ENCODE measurements at regions not wholly inside any gene's neighbourhood (a gene's known extent, or its start where the extent isn't known, plus 50 kb on each side); places are given as distances from the start of the nearest gene placed in this dataset.

- Histone ChIP-seq H3K36me3 (ENCODE audit: insufficient read depth, low read length) (no peaks in the 10 kb centered on the region), H3K4me1 (ENCODE audit: insufficient read depth, low read length) (no peaks in the 10 kb centered on the region)
Measured at GRCh38 chr11:81165164-81165563, 1568.5 kb downstream of the FAM181B start.

GRCh38 chr11:81159900-81160299, 1573.8 kb downstream of the FAM181B start:
- Histone ChIP-seq H3K9me3 (ENCODE audit: control insufficient read depth, insufficient read depth, low read length) (no peaks in the 10 kb centered on the region), H3K4me1 (ENCODE audit: insufficient read depth, low read length) (no peaks in the 10 kb centered on the region), H3K36me3 (ENCODE audit: insufficient read depth, low read length) (no peaks in the 10 kb centered on the region), H3K9ac (ENCODE audit: low read depth, low read length) (no peak overlapping the region)

More at GRCh38 chr11:81165164-81165563, 1568.5 kb downstream of the FAM181B start:
- no peaks in the 10 kb centered on the region for H3K9me3 ChIP-seq (ENCODE audit: control insufficient read depth, insufficient read depth, low read length)
- H3K9ac ChIP-seq (ENCODE audit: low read depth, low read length), result no peak overlapping the region

DNA sequence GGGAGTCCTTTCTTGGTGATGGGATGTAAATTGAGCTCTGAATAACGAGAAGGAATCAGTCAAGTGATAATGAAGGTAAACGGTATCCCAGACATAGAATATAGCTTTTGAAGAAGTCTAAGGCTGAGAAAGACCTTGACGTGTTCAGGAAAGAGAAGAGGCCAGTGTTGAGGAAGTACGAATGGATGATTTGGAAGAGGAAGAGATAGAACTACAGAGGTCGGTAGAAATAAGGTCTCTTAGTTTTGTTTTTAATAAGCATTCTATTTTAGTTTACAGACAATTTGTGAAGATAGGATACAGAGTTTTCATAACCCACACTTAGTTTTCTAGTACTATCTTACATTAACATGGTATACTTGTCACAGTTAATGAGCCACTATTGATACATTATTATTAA, 1598.1 kb downstream of the FAM181B start:
- H3K9me3 ChIP-seq (ENCODE audit: control insufficient read depth, insufficient read depth, low read length), result no peaks in the 10 kb centered on the region
- H3K9ac ChIP-seq (ENCODE audit: low read depth, low read length), result no peak overlapping the region
- no peaks in the 10 kb centered on the region for H3K36me3 ChIP-seq (ENCODE audit: insufficient read depth, low read length)
- H3K4me1 ChIP-seq (ENCODE audit: insufficient read depth, low read length), result no peaks in the 10 kb centered on the region

DNA sequence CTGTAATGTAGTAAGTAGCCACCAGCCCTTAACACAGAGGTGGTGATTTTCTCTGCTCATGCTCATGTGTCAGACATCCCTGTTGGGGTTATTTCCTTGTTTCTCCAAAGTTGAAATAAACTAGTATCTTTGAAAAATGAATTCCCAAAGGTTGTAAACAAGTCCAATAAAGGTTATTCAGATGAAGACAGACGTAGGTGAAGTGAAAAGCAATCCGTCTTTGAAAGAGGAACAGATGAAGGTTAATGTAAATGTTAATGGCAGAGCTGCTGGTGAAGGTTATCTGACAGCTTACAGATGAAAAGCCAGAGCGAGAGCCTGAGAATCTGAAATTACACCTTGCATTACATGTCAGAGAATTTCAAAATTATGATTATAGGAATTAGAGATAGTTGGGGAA, 1604.0 kb downstream of the FAM181B start:
- H3K4me1 ChIP-seq (ENCODE audit: insufficient read depth, low read length), result no peaks in the 10 kb centered on the region
- H3K36me3 ChIP-seq (ENCODE audit: insufficient read depth, low read length), result no peaks in the 10 kb centered on the region
- H3K9ac ChIP-seq (ENCODE audit: low read depth, low read length), result no peak overlapping the region
- H3K9me3 ChIP-seq (ENCODE audit: control insufficient read depth, insufficient read depth, low read length), result no peaks in the 10 kb centered on the region

DNA sequence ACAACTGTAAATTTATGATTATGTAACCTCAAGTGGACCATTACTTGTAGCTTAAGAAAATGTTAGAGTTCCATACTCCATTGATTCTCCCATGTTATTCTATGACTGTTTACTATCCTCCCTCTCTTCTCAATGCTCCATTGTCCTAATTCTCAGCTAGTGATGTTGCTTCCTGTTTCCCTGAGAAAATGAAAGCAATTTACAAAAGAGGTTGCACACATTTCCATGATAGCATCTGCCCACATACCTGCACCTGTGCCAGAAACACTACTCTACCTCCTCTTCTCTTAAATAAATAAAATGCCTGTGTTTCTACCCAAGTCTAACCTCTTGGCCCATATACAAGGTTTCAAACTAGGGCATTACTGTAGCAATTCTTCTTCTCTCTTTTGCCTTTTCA, 1620.9 kb downstream of the FAM181B start:
- Histone ChIP-seq H3K9ac (ENCODE audit: low read depth, low read length) (no peak overlapping the region), H3K36me3 (ENCODE audit: insufficient read depth, low read length) (no peaks in the 10 kb centered on the region), H3K4me1 (ENCODE audit: insufficient read depth, low read length) (no peaks in the 10 kb centered on the region), H3K9me3 (ENCODE audit: control insufficient read depth, insufficient read depth, low read length) (no peaks in the 10 kb centered on the region)

GRCh38 chr11:81104051-81104450, 1629.6 kb downstream of the FAM181B start:
- Histone ChIP-seq H3K4me1 (ENCODE audit: insufficient read depth, low read length) (peaks cover 7% of the 10 kb centered on the region; the same call in 1 of the 2 replicates), H3K9ac (ENCODE audit: low read depth, low read length) (no peak overlapping the region), H3K36me3 (ENCODE audit: insufficient read depth, low read length) (no peaks in the 10 kb centered on the region), H3K9me3 (ENCODE audit: control insufficient read depth, insufficient read depth, low read length) (no peaks in the 10 kb centered on the region)

GRCh38 chr11:81098471-81098870, 1635.2 kb downstream of the FAM181B start:
- no peaks in the 10 kb centered on the region for H3K4me1 ChIP-seq (ENCODE audit: insufficient read depth, low read length)
- no peak overlapping the region for H3K9ac ChIP-seq (ENCODE audit: low read depth, low read length)
- no peaks in the 10 kb centered on the region for H3K36me3 ChIP-seq (ENCODE audit: insufficient read depth, low read length)
- no peaks in the 10 kb centered on the region for H3K9me3 ChIP-seq (ENCODE audit: control insufficient read depth, insufficient read depth, low read length)

- no peak overlapping the region for H3K9ac ChIP-seq (ENCODE audit: low read depth, low read length)
Measured at GRCh38 chr11:81092522-81092921, 1641.1 kb downstream of the FAM181B start.

DNA sequence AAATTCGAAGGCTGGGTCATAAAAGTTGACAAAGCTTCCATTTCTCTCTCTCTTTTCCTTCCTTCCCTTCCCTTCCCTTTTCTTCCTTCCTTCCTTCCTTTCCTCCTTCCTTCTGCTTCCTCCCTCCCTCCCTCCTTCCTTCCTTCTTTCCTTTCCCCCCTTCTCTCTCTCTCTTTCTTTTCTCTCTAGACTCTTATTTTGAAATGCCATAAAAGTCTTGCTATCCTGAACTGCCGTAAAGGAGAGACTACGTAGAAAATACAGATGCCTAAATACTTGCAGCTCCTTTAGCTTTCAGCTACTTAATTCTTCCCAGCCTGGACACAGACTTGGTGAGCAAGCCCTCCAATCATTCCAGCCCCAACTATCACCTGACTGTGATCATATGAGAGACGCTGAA, 1644.4 kb downstream of the FAM181B start:
- H3K4me1 ChIP-seq (ENCODE audit: insufficient read depth, low read length), result no peaks in the 10 kb centered on the region
- H3K9me3 ChIP-seq (ENCODE audit: control insufficient read depth, insufficient read depth, low read length), result no peaks in the 10 kb centered on the region
- no peaks in the 10 kb centered on the region for H3K36me3 ChIP-seq (ENCODE audit: insufficient read depth, low read length)
- H3K9ac ChIP-seq (ENCODE audit: low read depth, low read length), result no peak overlapping the region

More at GRCh38 chr11:81092522-81092921, 1641.1 kb downstream of the FAM181B start:
- H3K4me1 ChIP-seq (ENCODE audit: insufficient read depth, low read length), result no peaks in the 10 kb centered on the region
- H3K36me3 ChIP-seq (ENCODE audit: insufficient read depth, low read length), result no peaks in the 10 kb centered on the region
- no peaks in the 10 kb centered on the region for H3K9me3 ChIP-seq (ENCODE audit: control insufficient read depth, insufficient read depth, low read length)

- no peak overlapping the region for H3K9ac ChIP-seq (ENCODE audit: low read depth, low read length)
- no peaks in the 10 kb centered on the region for H3K9me3 ChIP-seq (ENCODE audit: control insufficient read depth, insufficient read depth, low read length)
- H3K36me3 ChIP-seq (ENCODE audit: insufficient read depth, low read length), result no peaks in the 10 kb centered on the region
- H3K4me1 ChIP-seq (ENCODE audit: insufficient read depth, low read length), result no peaks in the 10 kb centered on the region
Measured at GRCh38 chr11:81080476-81080875, 1639.6 kb upstream of the TENM4 start.

DNA sequence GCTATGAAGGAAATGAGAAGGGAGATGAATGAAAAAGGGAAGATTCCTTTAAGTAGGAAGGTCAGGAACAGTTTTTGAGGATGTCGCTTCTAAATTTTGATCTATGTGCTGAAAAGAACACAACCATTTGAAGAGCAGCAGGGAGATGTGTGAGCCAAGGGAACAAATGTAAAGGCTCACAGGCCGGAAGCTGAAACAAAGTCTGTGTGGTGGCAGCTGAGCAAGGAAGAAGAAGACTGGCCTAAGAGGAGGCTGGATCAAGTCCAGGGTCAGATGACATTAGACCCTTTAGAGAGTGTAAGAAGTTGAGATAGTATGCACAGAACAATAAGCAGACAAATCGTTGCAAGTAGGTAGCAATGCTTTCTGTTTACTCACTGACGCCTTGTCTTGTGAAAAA, 1631.4 kb upstream of the TENM4 start:
- Histone ChIP-seq H3K9ac (ENCODE audit: low read depth, low read length) (no peak overlapping the region), H3K9me3 (ENCODE audit: control insufficient read depth, insufficient read depth, low read length) (no peaks in the 10 kb centered on the region), H3K4me1 (ENCODE audit: insufficient read depth, low read length) (peaks cover 7% of the 10 kb centered on the region; the same call in 1 of the 2 replicates), H3K36me3 (ENCODE audit: insufficient read depth, low read length) (no peaks in the 10 kb centered on the region)

GRCh38 chr11:81071606-81072005, 1630.8 kb upstream of the TENM4 start:
- Histone ChIP-seq H3K9ac (ENCODE audit: low read depth, low read length) (no peak overlapping the region), H3K9me3 (ENCODE audit: control insufficient read depth, insufficient read depth, low read length) (no peaks in the 10 kb centered on the region), H3K36me3 (ENCODE audit: insufficient read depth, low read length) (no peaks in the 10 kb centered on the region), H3K4me1 (ENCODE audit: insufficient read depth, low read length) (peaks cover 7% of the 10 kb centered on the region; the same call in 1 of the 2 replicates)

DNA sequence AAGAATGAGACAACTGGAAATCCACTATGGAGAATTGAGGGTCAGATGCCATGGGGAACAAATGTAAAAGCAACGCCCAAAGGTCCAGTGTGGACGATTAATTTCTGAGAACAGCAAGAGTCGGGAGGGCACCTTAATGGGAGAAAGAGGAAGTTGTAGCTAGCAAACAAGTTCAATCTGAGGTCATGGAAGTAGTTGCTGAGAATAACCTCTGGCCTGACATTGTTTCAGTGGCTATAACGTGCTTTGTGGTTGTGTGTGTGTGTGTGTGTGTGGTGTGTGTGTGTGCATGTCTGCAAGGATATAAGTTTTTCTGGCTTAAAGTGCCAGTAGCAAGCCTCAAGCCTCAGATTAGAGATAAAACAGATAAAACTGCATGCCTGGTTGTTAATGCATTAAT, 1630.1 kb upstream of the TENM4 start:
- Histone ChIP-seq H3K9ac (ENCODE audit: low read depth, low read length) (no peak overlapping the region), H3K4me1 (ENCODE audit: insufficient read depth, low read length) (peaks cover 7% of the 10 kb centered on the region; the same call in 1 of the 2 replicates), H3K36me3 (ENCODE audit: insufficient read depth, low read length) (no peaks in the 10 kb centered on the region), H3K9me3 (ENCODE audit: control insufficient read depth, insufficient read depth, low read length) (no peaks in the 10 kb centered on the region)

- Histone ChIP-seq H3K9ac (ENCODE audit: low read depth, low read length) (no peak overlapping the region), H3K9me3 (ENCODE audit: control insufficient read depth, insufficient read depth, low read length) (no peaks in the 10 kb centered on the region), H3K4me1 (ENCODE audit: insufficient read depth, low read length) (peaks cover 9% of the 10 kb centered on the region), H3K36me3 (ENCODE audit: insufficient read depth, low read length) (no peaks in the 10 kb centered on the region)
Measured at GRCh38 chr11:81059356-81059755, 1618.5 kb upstream of the TENM4 start.

GRCh38 chr11:81052344-81053158, 1611.7 kb upstream of the TENM4 start:
- no peaks in the 10 kb centered on the region for H3K36me3 ChIP-seq (ENCODE audit: insufficient read depth, low read length)
- H3K9me3 ChIP-seq (ENCODE audit: control insufficient read depth, insufficient read depth, low read length), result no peaks in the 10 kb centered on the region
- no peak overlapping the region for H3K9ac ChIP-seq (ENCODE audit: low read depth, low read length)
- no peaks in the 10 kb centered on the region for H3K4me1 ChIP-seq (ENCODE audit: insufficient read depth, low read length)

All from ES-I3 (cell line).